ENCODE measurements at regions not wholly inside any gene's neighbourhood (a gene's known extent, or its start where the extent isn't known, plus 50 kb on each side); places are given as distances from the start of the nearest gene placed in this dataset.

GRCh38 chr6:99096170-99096569, 148.4 kb upstream of the FBXL4 start:
- H3K9me3 ChIP-seq (ENCODE audit: low read length), result no peaks in the 10 kb centered on the region
- H3K9me2 ChIP-seq (ENCODE audit: low read depth, low read length), result no peaks in the 10 kb centered on the region
- no peaks in the 10 kb centered on the region for H3K36me3 ChIP-seq (ENCODE audit: insufficient read depth, low read length)
- no peak overlapping the region for H3K27ac ChIP-seq (ENCODE audit: low read depth, low read length, poor library complexity, severe bottlenecking)
- H3K4me3 ChIP-seq (ENCODE audit: low read depth, low read length, poor library complexity, severe bottlenecking), result no peak overlapping the region
- no peaks in the 10 kb centered on the region for H3K79me2 ChIP-seq (ENCODE audit: insufficient read depth, low read length)
- H3K4me2 ChIP-seq (ENCODE audit: low read length), result no peak overlapping the region
- H3K27me3 ChIP-seq (ENCODE audit: insufficient read depth, low read length), result 0 out of 2 replicates have a peak, but pooled peaks cover 8% of the 10 kb centered on the region
- H3K9ac ChIP-seq (ENCODE audit: low read length), result no peak overlapping the region
- H3K4me1 ChIP-seq (ENCODE audit: insufficient read depth, low read length, severe bottlenecking), result no peaks in the 10 kb centered on the region
- H2AFZ ChIP-seq (ENCODE audit: low read length), result no peak overlapping the region
- TF ChIP-seq EZH2 (IDR thresholded peaks at IDR 0.05; ENCODE audit: borderline replicate concordance, low read length) (no peak), CTCF (IDR thresholded peaks at IDR 0.05; ENCODE audit: low read length) (no peak)
- no peaks in the 10 kb centered on the region for H4K20me1 ChIP-seq (ENCODE audit: insufficient read depth, low read length)
- no peaks in the 10 kb centered on the region for H3F3A ChIP-seq (ENCODE audit: insufficient read depth, low read length)

GRCh38 chr6:99093456-99094190, 145.9 kb upstream of the FBXL4 start:
- Histone ChIP-seq H3K4me2 (ENCODE audit: low read length) (no peak overlapping the region), H3K27ac (ENCODE audit: low read depth, low read length, poor library complexity, severe bottlenecking) (no peak overlapping the region), H4K20me1 (ENCODE audit: insufficient read depth, low read length) (no peaks in the 10 kb centered on the region), H3K9me3 (ENCODE audit: low read length) (no peaks in the 10 kb centered on the region), H3K79me2 (ENCODE audit: insufficient read depth, low read length) (no peaks in the 10 kb centered on the region), H3K9ac (ENCODE audit: low read length) (no peak overlapping the region), H3K9me2 (ENCODE audit: low read depth, low read length) (no peaks in the 10 kb centered on the region), H3K27me3 (ENCODE audit: insufficient read depth, low read length) (0 out of 2 replicates have a peak, but pooled peaks cover 8% of the 10 kb centered on the region), H3K4me3 (ENCODE audit: low read depth, low read length, poor library complexity, severe bottlenecking) (no peak overlapping the region), H3K4me1 (ENCODE audit: insufficient read depth, low read length, severe bottlenecking) (no peaks in the 10 kb centered on the region), H2AFZ (ENCODE audit: low read length) (no peak overlapping the region), H3K36me3 (ENCODE audit: insufficient read depth, low read length) (no peaks in the 10 kb centered on the region), H3F3A (ENCODE audit: insufficient read depth, low read length) (no peaks in the 10 kb centered on the region)
- TF ChIP-seq CTCF (IDR thresholded peaks at IDR 0.05; ENCODE audit: low read length) (no peak), EZH2 (IDR thresholded peaks at IDR 0.05; ENCODE audit: borderline replicate concordance, low read length) (no peak)

GRCh38 chr6:99092461-99092860, 144.7 kb upstream of the FBXL4 start:
- H2AFZ ChIP-seq (ENCODE audit: low read length), result no peak overlapping the region
- H3K79me2 ChIP-seq (ENCODE audit: insufficient read depth, low read length), result no peaks in the 10 kb centered on the region
- no peaks in the 10 kb centered on the region for H4K20me1 ChIP-seq (ENCODE audit: insufficient read depth, low read length)
- no peaks in the 10 kb centered on the region for H3K4me1 ChIP-seq (ENCODE audit: insufficient read depth, low read length, severe bottlenecking)
- H3K4me3 ChIP-seq (ENCODE audit: low read depth, low read length, poor library complexity, severe bottlenecking), result no peak overlapping the region
- no peak overlapping the region for H3K9ac ChIP-seq (ENCODE audit: low read length)
- H3K27me3 ChIP-seq (ENCODE audit: insufficient read depth, low read length), result 0 out of 2 replicates have a peak, but pooled peaks cover 8% of the 10 kb centered on the region
- H3K4me2 ChIP-seq (ENCODE audit: low read length), result no peak overlapping the region
- no peaks in the 10 kb centered on the region for H3K9me2 ChIP-seq (ENCODE audit: low read depth, low read length)
- TF ChIP-seq CTCF (IDR thresholded peaks at IDR 0.05; ENCODE audit: low read length), result no peak
- no peak for TF ChIP-seq EZH2 (IDR thresholded peaks at IDR 0.05; ENCODE audit: borderline replicate concordance, low read length)
- no peaks in the 10 kb centered on the region for H3K36me3 ChIP-seq (ENCODE audit: insufficient read depth, low read length)
- H3K27ac ChIP-seq (ENCODE audit: low read depth, low read length, poor library complexity, severe bottlenecking), result no peak overlapping the region
- no peaks in the 10 kb centered on the region for H3K9me3 ChIP-seq (ENCODE audit: low read length)
- H3F3A ChIP-seq (ENCODE audit: insufficient read depth, low read length), result no peaks in the 10 kb centered on the region

Measured in OCI-LY1 (cell line).